WI38 (cell line): ENCODE measurements at regions not wholly inside any gene's neighbourhood (a gene's known extent, or its start where the extent isn't known, plus 50 kb on each side); places are given as distances from the start of the nearest gene placed in this dataset.

Experiments used
- H3K4me3 ChIP-seq: 2 replicates; pipeline ENCODE4 v1.5.1; 2011; ENCODE audit warnings: low read depth, mild to moderate bottlenecking, control low read depth, low read length
- CTCF ChIP-seq: IDR thresholded peaks from 2 replicates; pipeline ENCODE4 v1.5.1; 2012; ENCODE audit warnings: low read depth, mild to moderate bottlenecking, control low read depth, low read length

GRCh38 chr5:158020555-158021418, 161.8 kb upstream of the CLINT1 start:
- H3K4me3 ChIP-seq: no peak overlapping the region
- TF ChIP-seq CTCF: no peak

- no peak overlapping the region for H3K4me3 ChIP-seq
- TF ChIP-seq CTCF: no peak
These were observed 158.5 kb upstream of the CLINT1 start for GRCh38 chr5:158017469-158017868.

- no peak for TF ChIP-seq CTCF
- no peak overlapping the region for H3K4me3 ChIP-seq
These were observed 155.4 kb upstream of the CLINT1 start for GRCh38 chr5:158014372-158014771.

GRCh38 chr5:158013939-158014338, 155.0 kb upstream of the CLINT1 start:
- no peak overlapping the region for H3K4me3 ChIP-seq
- TF ChIP-seq CTCF: no peak

- no peak for TF ChIP-seq CTCF
- no peak overlapping the region for H3K4me3 ChIP-seq
These were observed 154.4 kb upstream of the CLINT1 start for GRCh38 chr5:158013303-158013702.

GRCh38 chr5:158011422-158011821, 152.5 kb upstream of the CLINT1 start:
- TF ChIP-seq CTCF: no peak
- no peak overlapping the region for H3K4me3 ChIP-seq

- no peak overlapping the region for H3K4me3 ChIP-seq
- TF ChIP-seq CTCF: no peak
These were observed 151.9 kb upstream of the CLINT1 start for GRCh38 chr5:158010831-158011230.
